HepG2 (cell line): ENCODE measurements at regions not wholly inside any gene's neighbourhood (a gene's known extent, or its start where the extent isn't known, plus 50 kb on each side); places are given as distances from the start of the nearest gene placed in this dataset.

Source experiments
- ATAC-seq: fragments of 200-7000 bp; cut with Tn5 transposase; 3 replicates; pipeline ENCODE4 v1.9.1; 2020; ENCODE audit warnings: mild to moderate bottlenecking, moderate library complexity
- BruUV-seq: library from RNA; stranded (reverse); fragments of 400-500 nt; replicated peaks from 2 replicates; lab custom pipeline; 2021; lab: Mats Ljungman, UMichigan
- CTCF ChIA-PET: fragments of 300-600 bp; formaldehyde crosslinking; extraction: SDS; loops from one replicate; lab custom pipeline; 2021; ENCODE audit warnings: low total read pairs, inconsistent platforms, low intra/inter-chr PET ratio; lab: Yijun Ruan, JAX
- POLR2A ChIA-PET: fragments of 350-600 bp; sonication (Branson Sonifier 250); formaldehyde crosslinking; loops from one replicate; lab custom pipeline; 2020; ENCODE audit warnings: antibody characterized with exemption, inconsistent platforms; lab: Yijun Ruan, JAX
- DNase-seq: peaks from one replicate; pipeline ENCODE4 v3.0.0-alpha.2; 2015; ENCODE audit warnings: low spot score
- FAIRE-seq: peaks from 3 replicates; lab custom pipeline; 2011; peaks lifted over from hg19 to GRCh38; lab: Jason Lieb, UNC
- H2AFZ ChIP-seq: one replicate; pipeline ENCODE4 v1.6.1; 2011; ENCODE audit warnings: low read length, inconsistent platforms
- H3K27ac ChIP-seq: fragments of 300-600 bp; 3 replicates; pipeline ENCODE4 v1.8.0; 2011; ENCODE audit warnings: mixed run types, mild to moderate bottlenecking, mixed read lengths, low read length, inconsistent platforms; ENCODE audit not compliant: insufficient read depth; ENCODE audit errors: extremely low read length
- H3K27me3 ChIP-seq, 2 experiments: fragments of 200-600 bp in 1 of 2; 2 replicates in 1 of 2; 3 replicates in 1 of 2; pipeline versions ENCODE4 v1.6.0 to v1.8.0; 2011; ENCODE audit warnings: low read length in 2 of 2, mild to moderate bottlenecking in 2 of 2, moderate library complexity in 2 of 2, inconsistent platforms in 1 of 2; ENCODE audit not compliant: insufficient read depth in 2 of 2, control insufficient read depth in 1 of 2
- H3K36me3 ChIP-seq, 2 experiments: fragments of 200-600 bp in 1 of 2; replicated peaks in 1 of 2; 2 replicates in 1 of 2; 3 replicates in 1 of 2; pipeline versions ENCODE4 v1.5.1 to v1.8.0; 2011; ENCODE audit warnings: low read length in 2 of 2, inconsistent platforms in 1 of 2; ENCODE audit not compliant: insufficient read depth in 2 of 2, control insufficient read depth in 1 of 2
- H3K4me1 ChIP-seq: 2 replicates; pipeline ENCODE4 v1.5.1; 2012; ENCODE audit warnings: low read length, inconsistent platforms; ENCODE audit not compliant: insufficient read depth
- H3K4me2 ChIP-seq: 2 replicates; pipeline ENCODE4 v1.6.0; 2011; ENCODE audit warnings: low read depth, low read length, inconsistent platforms
- H3K4me3 ChIP-seq, 3 experiments: fragments of 200-600 bp in 1 of 3; sonication (generic), shearing (Covaris generic) in 1 of 3; replicated peaks in 1 of 3; 2 replicates each; pipeline ENCODE4 v1.5.1; 2011 to 2016; ENCODE audit warnings: low read length in 3 of 3, inconsistent platforms in 2 of 3, low read depth in 2 of 3, mild to moderate bottlenecking in 2 of 3, control low read depth in 1 of 3, mixed read lengths in 1 of 3; ENCODE audit not compliant: insufficient read depth in 1 of 3
- H3K79me2 ChIP-seq: one replicate; pipeline ENCODE4 v1.6.1; 2011; ENCODE audit warnings: low read length, inconsistent platforms; ENCODE audit not compliant: insufficient read depth
- H3K9ac ChIP-seq: 2 replicates; pipeline ENCODE4 v1.6.0; 2011; ENCODE audit warnings: mild to moderate bottlenecking, low read depth, low read length, inconsistent platforms; ENCODE audit not compliant: insufficient read depth
- H3K9me3 ChIP-seq: 2 replicates; pipeline ENCODE4 v1.5.1; 2012; ENCODE audit warnings: mild to moderate bottlenecking, low read length
- H4K20me1 ChIP-seq: 2 replicates; pipeline ENCODE4 v1.6.0; 2011; ENCODE audit warnings: inconsistent platforms, mild to moderate bottlenecking, low read length, moderate library complexity; ENCODE audit not compliant: insufficient read depth
- ARNT2 ChIP-seq: sonication (generic); formaldehyde crosslinking; IDR thresholded peaks from 2 replicates; pipeline ENCODE4 v1.8.0; 2022; ENCODE audit warnings: mild to moderate bottlenecking, low read depth, missing genetic modification reagents, moderate library complexity
- ZFP36L1 ChIP-seq: sonication (generic); formaldehyde crosslinking; IDR thresholded peaks from 2 replicates; pipeline ENCODE4 v1.8.0; 2022; ENCODE audit warnings: mild to moderate bottlenecking, missing genetic modification reagents, moderate library complexity
- ZNF3 ChIP-seq: IDR thresholded peaks from 2 replicates; pipeline ENCODE4 v1.7.0; 2017; ENCODE audit warnings: inconsistent platforms
- WGBS: methylation state at CpG from one replicate; pipeline ENCODE4 v1.1.6; 2017; ENCODE audit warnings: low lambda C conversion rate; 5-methylcytosine and 5-hydroxymethylcytosine counted together
- in situ Hi-C: cut with HindIII; loops from 2 replicates; pipeline ENCODE4 v1.10.0; 2017; ENCODE audit warnings: low pct_unique_long_range_greater_than_20kb; ENCODE audit not compliant: extremely low pct_ligation_motif_present
- intact Hi-C: fragments of 100-400 bp; cut with micrococcal nuclease; formaldehyde crosslinking; loops from one replicate; pipeline ENCODE4 v1.10.0; 2022; ENCODE audit not compliant: unreplicated experiment
- TF ChIP-seq, protein P1 (sequence below): IDR thresholded peaks from 2 replicates; pipeline ENCODE4 v1.6.1; 2016; ENCODE audit warnings: low read depth, missing genetic modification reagents, missing compliant biosample characterization

DNA sequence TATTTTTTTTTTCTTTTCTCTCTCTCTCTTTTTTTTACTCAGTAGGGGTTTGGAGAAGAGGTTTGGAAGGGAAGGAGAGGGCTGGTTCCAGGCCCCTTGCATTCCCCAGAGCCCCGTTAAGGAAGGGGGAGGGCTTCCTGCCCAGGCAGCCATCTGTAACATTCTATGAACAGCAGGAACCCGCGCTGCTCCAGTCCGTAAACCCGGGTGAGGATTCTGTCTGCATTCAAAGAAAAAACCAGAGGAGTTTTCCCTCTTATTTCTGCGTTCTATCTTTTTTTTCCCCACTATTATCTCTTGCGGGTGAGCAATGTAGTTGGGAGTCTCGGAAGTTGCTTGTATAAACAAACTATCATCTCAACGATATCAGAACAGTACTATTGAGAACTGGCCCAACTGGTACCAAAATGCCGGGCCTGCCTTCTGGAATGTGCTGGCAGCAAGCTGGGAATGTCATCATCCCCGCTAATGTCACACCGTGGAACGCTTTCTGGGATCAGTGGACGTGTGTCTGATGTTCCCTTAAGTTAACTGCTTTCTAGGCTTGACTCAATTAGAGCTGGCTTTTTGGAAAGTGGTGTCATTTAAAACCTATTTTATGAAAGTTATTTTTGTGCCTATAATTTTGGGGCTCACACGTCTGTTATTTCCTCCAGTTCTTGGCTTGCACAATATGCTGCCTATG, 153.1 kb upstream of the MEOX2 start:
- Histone ChIP-seq H3K4me1 (no peaks in the 10 kb centered on the region), H3K4me3 (no peak overlapping the region), H3K36me3 (no peaks in the 10 kb centered on the region), H3K9ac (no peak overlapping the region), H3K27me3 (no peaks in the 10 kb centered on the region), H3K4me2 (no peak overlapping the region), H4K20me1 (no peaks in the 10 kb centered on the region), H2AFZ (no peak overlapping the region), H3K9me3 (no peaks in the 10 kb centered on the region; the same call in 1 of the 2 replicates), H3K79me2 (no peaks in the 10 kb centered on the region), H3K27ac (no peak overlapping the region)
- no peak for ATAC-seq
- 11% methylated on average over 15 of the region's 15 CpGs for WGBS
- intact Hi-C loops, result no loop called here
- no peak for TF ChIP-seq ARNT2 (CRISPR knock-in tag)
- no peak for TF ChIP-seq ZFP36L1
- no peak for TF ChIP-seq ZNF3
- TF ChIP-seq, protein P1, sequence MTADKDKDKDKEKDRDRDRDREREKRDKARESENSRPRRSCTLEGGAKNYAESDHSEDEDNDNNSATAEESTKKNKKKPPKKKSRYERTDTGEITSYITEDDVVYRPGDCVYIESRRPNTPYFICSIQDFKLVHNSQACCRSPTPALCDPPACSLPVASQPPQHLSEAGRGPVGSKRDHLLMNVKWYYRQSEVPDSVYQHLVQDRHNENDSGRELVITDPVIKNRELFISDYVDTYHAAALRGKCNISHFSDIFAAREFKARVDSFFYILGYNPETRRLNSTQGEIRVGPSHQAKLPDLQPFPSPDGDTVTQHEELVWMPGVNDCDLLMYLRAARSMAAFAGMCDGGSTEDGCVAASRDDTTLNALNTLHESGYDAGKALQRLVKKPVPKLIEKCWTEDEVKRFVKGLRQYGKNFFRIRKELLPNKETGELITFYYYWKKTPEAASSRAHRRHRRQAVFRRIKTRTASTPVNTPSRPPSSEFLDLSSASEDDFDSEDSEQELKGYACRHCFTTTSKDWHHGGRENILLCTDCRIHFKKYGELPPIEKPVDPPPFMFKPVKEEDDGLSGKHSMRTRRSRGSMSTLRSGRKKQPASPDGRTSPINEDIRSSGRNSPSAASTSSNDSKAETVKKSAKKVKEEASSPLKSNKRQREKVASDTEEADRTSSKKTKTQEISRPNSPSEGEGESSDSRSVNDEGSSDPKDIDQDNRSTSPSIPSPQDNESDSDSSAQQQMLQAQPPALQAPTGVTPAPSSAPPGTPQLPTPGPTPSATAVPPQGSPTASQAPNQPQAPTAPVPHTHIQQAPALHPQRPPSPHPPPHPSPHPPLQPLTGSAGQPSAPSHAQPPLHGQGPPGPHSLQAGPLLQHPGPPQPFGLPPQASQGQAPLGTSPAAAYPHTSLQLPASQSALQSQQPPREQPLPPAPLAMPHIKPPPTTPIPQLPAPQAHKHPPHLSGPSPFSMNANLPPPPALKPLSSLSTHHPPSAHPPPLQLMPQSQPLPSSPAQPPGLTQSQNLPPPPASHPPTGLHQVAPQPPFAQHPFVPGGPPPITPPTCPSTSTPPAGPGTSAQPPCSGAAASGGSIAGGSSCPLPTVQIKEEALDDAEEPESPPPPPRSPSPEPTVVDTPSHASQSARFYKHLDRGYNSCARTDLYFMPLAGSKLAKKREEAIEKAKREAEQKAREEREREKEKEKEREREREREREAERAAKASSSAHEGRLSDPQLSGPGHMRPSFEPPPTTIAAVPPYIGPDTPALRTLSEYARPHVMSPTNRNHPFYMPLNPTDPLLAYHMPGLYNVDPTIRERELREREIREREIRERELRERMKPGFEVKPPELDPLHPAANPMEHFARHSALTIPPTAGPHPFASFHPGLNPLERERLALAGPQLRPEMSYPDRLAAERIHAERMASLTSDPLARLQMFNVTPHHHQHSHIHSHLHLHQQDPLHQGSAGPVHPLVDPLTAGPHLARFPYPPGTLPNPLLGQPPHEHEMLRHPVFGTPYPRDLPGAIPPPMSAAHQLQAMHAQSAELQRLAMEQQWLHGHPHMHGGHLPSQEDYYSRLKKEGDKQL (CRISPR knock-in tag), result no peak
- POLR2A ChIA-PET, result no interaction called here
- in situ Hi-C loops, result no loop called here
- FAIRE-seq, result no peak
- no TSS peak for BruUV-seq
- no peak for DNase-seq
- CTCF ChIA-PET, result no interaction called here
